ENCODE measurements at regions not wholly inside any gene's neighbourhood (a gene's known extent, or its start where the extent isn't known, plus 50 kb on each side); places are given as distances from the start of the nearest gene placed in this dataset.

DNA sequence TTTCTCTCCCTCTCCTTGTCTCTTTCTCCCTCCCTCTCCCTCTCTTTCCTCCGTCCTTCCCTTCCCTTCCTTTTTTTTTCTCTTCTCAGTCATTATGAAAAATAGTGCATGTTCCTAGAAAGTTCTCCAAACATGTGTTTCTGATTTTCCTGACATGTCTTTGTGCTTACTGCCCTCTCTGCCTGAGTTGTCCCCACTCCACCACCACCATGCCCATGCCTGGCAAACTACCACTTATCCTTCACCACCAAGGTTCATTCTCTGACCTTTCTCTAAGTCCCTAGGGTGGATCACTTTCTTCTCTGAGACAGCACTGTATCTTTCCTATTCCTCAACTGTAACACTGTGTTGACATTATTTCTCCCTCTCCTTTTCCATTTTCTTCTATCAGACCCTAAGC, 98.2 kb downstream of the LACC1 start:
- Histone ChIP-seq H3K36me3 (no peaks in the 10 kb centered on the region), H3K4me3 (no peak overlapping the region), H3K27ac (no peak overlapping the region), H3K27me3 (no peaks in the 10 kb centered on the region), H3K9me3 (no peaks in the 10 kb centered on the region), H3K4me1 (no peaks in the 10 kb centered on the region)
- TF ChIP-seq, protein P1, sequence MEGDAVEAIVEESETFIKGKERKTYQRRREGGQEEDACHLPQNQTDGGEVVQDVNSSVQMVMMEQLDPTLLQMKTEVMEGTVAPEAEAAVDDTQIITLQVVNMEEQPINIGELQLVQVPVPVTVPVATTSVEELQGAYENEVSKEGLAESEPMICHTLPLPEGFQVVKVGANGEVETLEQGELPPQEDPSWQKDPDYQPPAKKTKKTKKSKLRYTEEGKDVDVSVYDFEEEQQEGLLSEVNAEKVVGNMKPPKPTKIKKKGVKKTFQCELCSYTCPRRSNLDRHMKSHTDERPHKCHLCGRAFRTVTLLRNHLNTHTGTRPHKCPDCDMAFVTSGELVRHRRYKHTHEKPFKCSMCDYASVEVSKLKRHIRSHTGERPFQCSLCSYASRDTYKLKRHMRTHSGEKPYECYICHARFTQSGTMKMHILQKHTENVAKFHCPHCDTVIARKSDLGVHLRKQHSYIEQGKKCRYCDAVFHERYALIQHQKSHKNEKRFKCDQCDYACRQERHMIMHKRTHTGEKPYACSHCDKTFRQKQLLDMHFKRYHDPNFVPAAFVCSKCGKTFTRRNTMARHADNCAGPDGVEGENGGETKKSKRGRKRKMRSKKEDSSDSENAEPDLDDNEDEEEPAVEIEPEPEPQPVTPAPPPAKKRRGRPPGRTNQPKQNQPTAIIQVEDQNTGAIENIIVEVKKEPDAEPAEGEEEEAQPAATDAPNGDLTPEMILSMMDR (IDR thresholded peaks at IDR 0.05): no peak
- DNase-seq: no peak
- intact Hi-C loops (cut with DNase I; ENCODE audit: low total_unique reads): no loop called here

DNA sequence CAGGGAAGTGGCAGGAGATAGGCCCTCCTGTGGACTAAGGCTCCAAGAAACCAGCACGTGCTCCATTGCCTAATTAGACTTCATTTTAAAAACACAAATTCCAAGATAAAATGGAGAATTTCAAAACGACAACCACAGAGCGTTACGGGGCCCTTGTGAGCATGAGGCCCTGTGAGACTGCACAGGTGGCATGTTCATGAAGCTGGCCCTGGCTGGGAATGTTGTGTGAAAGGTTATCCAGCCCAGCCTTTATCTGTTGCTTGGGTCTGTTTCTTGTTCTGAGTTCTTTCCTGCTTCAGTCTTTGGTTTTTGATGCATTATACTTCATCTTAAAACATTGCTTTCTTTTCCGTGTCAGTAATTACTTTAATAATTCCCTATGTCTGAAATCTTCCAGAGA, 99.0 kb downstream of the LACC1 start:
- no peak for DNase-seq
- intact Hi-C loops (cut with DNase I; ENCODE audit: low total_unique reads): no loop called here
- Histone ChIP-seq H3K27me3 (no peaks in the 10 kb centered on the region), H3K4me3 (no peak overlapping the region), H3K36me3 (no peaks in the 10 kb centered on the region), H3K9me3 (no peaks in the 10 kb centered on the region), H3K27ac (no peak overlapping the region), H3K4me1 (no peaks in the 10 kb centered on the region)
- TF ChIP-seq, protein P1 (IDR thresholded peaks at IDR 0.05): no peak

DNA sequence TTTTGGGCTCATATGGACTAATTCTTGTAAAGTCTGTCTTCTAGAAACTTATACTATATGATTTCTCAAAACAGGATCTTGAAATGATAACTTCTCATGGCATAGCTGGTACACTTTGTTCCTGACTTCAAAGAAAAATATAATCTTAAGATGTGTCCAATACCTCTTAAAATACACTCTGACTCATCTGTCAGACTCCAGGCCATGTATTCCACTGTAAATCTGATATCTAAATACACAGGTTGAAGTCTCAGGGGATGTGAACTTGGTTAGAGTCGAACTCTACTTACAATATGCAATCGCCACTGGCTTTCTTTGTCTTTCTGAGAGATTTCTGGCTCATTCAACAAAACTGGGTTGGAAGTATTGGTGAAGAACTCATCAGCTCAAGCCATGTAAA, 99.8 kb downstream of the LACC1 start:
- no peak for DNase-seq
- H3K4me1 ChIP-seq: no peaks in the 10 kb centered on the region
- H3K4me3 ChIP-seq: no peak overlapping the region
- TF ChIP-seq, protein P1 (IDR thresholded peaks at IDR 0.05): no peak
- no peaks in the 10 kb centered on the region for H3K36me3 ChIP-seq
- intact Hi-C loops (cut with DNase I; ENCODE audit: low total_unique reads): no loop called here
- no peak overlapping the region for H3K27ac ChIP-seq
- no peaks in the 10 kb centered on the region for H3K9me3 ChIP-seq
- H3K27me3 ChIP-seq: no peaks in the 10 kb centered on the region

DNA sequence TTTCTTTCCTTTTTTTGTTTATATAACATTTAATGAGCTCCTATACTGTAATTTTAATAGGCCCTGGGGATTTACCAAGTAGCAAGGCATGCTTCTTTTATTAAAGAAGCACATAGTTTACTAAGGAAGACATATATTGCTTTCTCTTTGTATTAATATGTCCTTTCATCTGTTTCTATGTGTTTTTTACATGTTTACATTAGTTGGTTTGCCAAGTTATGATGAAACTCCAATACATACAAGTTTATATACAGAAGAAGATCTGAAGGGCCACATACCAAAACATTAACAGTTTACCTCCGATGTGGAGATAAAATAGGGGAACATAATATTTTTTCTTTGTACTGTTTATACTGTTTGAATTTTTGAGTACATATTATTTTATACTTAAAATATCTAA, 100.9 kb downstream of the LACC1 start:
- Histone ChIP-seq H3K27me3 (no peaks in the 10 kb centered on the region), H3K4me3 (no peak overlapping the region), H3K4me1 (no peaks in the 10 kb centered on the region), H3K27ac (no peak overlapping the region), H3K9me3 (no peaks in the 10 kb centered on the region), H3K36me3 (no peaks in the 10 kb centered on the region)
- TF ChIP-seq, protein P1 (IDR thresholded peaks at IDR 0.05): no peak
- DNase-seq: no peak
- intact Hi-C loops (cut with DNase I; ENCODE audit: low total_unique reads): no loop called here

DNA sequence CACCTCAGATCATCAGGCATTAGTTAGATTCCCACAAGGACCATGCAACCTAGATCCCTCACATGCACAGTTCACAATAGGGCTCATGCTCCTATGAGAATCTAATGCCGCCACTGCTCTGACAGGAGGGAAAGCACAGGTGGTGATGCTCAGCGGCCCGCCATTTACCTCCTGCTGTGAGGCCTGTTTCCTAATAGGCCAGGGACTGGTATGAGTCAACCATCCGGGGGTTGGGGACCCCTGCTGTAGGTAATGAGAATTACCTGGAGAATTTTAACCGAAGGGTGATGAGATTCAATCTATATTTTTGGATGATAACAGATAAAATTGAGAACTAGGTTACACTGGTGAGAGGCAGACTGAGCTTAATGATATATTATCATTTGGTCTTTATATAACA, 101.4 kb downstream of the LACC1 start:
- H3K27me3 ChIP-seq: no peaks in the 10 kb centered on the region
- H3K4me3 ChIP-seq: no peak overlapping the region
- H3K9me3 ChIP-seq: no peaks in the 10 kb centered on the region
- H3K4me1 ChIP-seq: no peaks in the 10 kb centered on the region
- no peak for DNase-seq
- no peak overlapping the region for H3K27ac ChIP-seq
- TF ChIP-seq, protein P1 (IDR thresholded peaks at IDR 0.05): no peak
- no peaks in the 10 kb centered on the region for H3K36me3 ChIP-seq
- intact Hi-C loops (cut with DNase I; ENCODE audit: low total_unique reads): no loop called here

All from tibial artery (tissue), 4 donors.